Medulla oblongata (tissue), 1 donor: ENCODE measurements at regions not wholly inside any gene's neighbourhood (a gene's known extent, or its start where the extent isn't known, plus 50 kb on each side); places are given as distances from the start of the nearest gene placed in this dataset.
"Not testable (repeated sequence)": the region's sequence is repeated elsewhere in the genome, so short reads cannot be mapped to it uniquely, and the experiment has no call there.

ENCODE experiments used
- DNase-seq: peaks from one replicate; pipeline ENCODE4 v3.0.0-alpha.2; 2015; ENCODE audit errors: extremely low spot score

- DNase-seq = no peak
These were observed 206.0 kb downstream of the MTERF1 start for GRCh38 chr7:91674470-91674869.

DNA sequence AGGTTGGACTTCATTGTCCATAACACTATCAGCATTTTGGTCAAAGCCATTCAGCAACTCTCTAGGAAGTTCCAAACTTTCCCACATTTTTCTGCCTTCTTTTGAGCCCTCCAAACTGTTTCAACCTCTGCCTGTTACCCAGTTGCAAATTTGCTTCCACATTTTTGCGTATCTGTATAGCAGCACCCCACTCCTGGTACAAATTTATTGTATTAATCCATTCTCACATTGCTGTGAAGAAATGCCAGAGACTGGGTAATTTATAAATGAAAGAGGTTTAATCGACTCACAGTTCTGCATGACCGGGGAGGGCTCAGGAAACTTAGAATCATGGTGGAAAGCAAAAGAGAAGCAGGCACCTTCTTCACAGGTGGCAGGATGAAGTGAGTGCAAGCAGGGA lies 198.8 kb downstream of the MTERF1 start:
- no peak for DNase-seq

- no peak for DNase-seq
These were observed 196.7 kb downstream of the MTERF1 start for GRCh38 chr7:91683823-91684222.

DNA sequence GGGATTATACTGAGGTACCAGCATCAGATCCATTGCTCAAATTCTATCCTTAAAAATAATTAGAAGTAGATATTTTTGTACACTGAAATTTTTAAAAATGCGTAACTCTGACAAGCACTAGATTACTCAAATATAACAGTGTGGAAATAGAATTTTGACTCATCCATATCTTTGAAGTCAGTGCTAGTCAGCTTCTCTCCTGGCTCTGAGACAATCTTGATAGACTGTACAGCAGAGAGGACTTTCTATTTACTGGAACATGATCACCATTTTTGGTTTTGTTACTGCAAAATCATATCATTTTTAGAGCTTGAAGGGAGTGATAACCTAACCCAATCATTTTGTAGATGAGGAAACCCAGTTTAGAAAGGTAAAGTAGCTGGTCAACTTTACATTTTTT lies 195.0 kb downstream of the MTERF1 start:
- no peak for DNase-seq

- DNase-seq = no peak
These were observed 189.9 kb downstream of the MTERF1 start for GRCh38 chr7:91690541-91691070.

GRCh38 chr7:91691865-91692264 lies 188.6 kb downstream of the MTERF1 start:
- DNase-seq = no peak

- DNase-seq = peak; percentile 26
These were observed 187.7 kb downstream of the MTERF1 start for GRCh38 chr7:91692800-91693199.

DNA sequence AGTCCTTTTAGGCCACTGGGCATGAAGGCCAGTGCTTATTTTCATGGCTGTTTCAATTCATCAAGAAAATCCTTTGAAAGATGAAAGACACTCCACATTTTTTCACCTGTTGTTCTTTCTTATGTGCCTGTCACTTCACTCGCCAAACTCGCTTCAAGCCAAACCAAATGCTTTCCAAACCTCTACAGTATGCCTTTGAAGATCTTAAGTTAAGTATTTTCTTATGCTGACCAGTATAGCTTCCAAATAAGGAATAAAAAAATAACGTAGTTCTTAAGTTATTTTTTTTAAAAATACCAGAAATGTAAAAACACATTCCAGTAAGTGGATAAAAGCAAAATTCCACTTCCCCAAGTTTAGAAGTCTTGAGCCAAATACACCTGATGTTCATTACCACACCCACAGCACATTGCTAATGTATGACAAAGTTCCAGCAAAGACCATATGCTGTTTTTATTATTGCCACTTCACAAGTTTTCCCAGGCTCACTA lies 186.1 kb downstream of the MTERF1 start:
- DNase-seq = no peak

DNA sequence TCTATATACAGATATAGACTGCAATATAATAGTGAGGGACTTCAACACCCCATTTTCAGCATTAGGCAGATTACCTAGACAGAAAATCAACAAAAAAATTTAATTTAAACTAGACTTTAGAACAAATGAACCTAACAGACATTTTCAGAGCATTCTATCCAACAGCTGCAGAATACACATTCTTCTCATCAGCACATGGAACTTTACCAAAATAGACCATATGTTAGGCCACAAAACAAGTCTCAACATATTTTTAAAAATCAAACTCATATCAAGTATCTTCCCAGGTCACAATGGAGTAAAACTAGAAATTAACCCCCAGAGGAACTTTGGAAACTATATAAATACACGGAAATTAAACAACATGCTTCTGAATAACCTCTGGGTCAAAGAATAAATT lies 169.6 kb downstream of the MTERF1 start:
- DNase-seq = no peak

DNA sequence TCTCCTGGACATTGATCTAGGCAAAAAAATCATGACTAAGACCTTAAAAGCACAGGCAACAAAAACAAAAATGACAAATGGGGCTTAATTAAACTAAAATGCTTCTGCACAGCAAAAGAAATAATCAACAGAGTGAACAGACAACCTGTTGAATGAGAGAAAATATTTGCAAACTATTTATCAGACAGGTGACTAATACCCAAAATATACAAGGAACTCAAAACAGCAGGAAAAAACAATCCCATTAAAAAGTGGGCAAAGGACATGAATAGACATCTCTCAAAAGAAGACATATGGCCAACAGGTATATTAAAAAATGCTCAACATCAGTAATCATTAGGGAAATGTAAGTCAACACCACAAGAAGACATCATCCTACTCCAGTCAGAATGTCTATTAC lies 166.8 kb downstream of the MTERF1 start:
- DNase-seq = no peak

DNA sequence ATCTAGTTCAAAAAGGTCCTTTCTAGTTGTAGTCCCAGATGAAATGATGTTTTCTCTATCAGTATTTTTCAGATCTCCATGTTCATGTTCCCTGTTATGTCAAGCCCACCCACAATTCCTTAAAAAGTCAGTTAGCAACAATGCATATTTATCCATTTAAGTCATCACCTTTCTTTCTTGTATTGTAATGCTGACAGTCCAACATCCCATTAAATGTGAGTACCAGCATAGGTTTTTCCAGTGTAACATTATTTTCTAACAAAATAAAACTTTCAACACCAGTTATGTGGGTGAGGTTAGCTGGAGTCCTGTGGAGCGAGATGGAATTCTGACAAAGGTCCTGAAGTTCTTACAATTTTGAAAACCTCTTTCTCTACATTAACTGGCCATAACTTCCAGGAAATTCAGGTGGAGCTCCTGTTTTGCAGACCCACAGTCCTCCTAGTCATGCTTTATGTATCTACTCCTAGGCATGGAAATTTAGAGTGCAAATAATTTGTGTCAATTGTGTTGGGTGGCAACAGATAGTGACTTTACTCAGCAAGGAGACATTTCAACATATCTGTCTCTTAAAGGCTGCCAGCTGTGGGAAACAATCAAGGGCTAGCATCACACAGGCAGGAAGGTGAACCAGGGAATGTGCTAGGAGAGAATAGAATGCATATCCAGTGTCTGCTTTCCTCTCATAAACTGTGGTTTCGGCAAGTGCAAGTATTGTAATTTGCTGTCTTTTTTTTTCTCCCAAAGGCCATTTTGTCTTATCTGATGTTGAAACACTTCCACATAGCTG lies 162.6 kb downstream of the MTERF1 start:
- DNase-seq = no peak

DNA sequence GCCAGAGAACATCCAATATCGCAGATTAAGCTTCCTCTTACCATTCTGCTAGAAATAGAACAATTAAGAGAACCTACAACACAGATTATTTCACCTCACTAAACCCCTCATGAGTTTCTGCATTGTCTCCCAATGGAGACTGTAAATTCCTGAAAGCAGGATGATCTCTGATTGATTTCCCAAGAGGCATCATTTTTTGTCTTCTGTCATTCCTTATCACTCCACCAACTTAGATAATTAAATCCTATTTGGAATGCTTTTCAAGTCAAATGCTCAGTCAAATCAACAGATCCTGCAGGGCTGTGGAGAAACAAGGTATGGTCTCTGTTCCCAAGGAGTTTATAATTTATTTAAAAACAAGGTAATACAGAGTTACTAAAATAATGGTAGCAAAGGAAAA lies 161.5 kb downstream of the MTERF1 start:
- DNase-seq = no peak

DNA sequence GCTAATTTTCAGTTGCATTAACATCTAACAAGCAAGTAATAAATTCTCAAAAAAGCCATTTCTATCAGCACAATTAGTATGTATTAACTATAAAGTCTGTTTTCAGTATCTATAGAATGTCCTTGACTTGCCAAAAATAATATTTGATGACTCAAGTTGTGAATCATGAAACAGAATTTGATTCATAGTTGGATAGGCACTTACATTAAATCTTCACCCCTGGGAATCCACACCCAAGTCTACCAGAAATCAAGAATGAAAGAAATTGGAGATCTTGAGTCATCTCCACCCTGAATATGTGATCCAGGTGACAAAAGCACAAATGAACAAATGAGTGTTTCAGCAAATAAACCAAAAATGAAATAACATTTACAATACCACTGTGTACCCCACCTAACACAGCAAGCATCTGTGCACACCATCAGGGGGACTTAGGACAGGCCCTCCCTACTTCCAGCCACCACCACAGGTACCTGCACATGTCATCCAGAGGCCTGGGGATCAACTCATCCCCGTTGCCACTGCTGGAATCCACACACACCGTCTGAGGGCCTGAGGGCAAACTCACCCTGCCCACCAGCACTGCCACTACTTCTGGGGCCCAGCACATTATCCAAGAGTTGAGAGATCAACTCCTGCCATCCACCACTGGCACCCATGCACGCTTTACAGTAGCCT lies 160.1 kb downstream of the MTERF1 start:
- DNase-seq = no peak

- DNase-seq = no peak
These were observed 157.7 kb downstream of the MTERF1 start for GRCh38 chr7:91722831-91723230.

DNA sequence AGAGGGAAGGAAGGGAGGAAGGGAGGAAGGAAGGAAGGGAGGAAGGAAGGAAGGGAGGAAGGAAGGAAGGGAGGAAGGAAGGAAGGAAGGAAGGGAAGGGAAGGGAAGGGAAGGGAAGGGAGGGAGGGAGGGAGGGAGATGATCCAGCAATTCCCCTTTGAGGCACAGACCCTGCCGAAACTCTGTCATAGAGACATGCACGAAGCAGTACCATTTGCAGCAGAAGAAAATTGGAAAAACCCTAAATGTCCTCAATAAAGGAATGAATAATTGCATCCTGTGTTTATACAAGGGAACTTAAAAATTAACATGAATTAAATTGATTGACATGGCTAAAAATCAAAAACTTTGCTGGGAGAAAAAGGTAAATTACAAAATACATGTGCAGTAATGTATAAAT lies 151.5 kb downstream of the MTERF1 start:
- not testable (repeated sequence) for DNase-seq

- DNase-seq = no peak
These were observed 148.5 kb downstream of the MTERF1 start for GRCh38 chr7:91731976-91732375.

DNA sequence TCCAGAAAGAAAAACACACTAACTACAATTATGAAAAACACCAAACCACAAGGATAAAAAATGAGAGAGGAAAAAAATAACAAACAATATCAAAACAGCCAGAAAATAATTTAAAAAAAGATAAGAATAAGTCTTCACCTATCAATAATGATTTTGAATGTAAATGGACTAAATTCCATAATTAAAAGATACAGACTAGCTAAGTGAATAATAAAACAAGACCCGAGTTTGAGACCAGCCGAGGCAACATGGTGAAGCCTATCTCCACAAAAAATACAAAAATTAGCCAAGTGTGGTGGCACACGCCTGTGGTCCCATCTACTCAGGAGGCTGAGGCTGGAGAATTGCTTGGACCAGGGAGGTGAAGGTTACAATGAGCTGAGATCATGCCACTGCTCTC lies 131.1 kb downstream of the MTERF1 start:
- DNase-seq = no peak

- no peak for DNase-seq
These were observed 130.4 kb downstream of the MTERF1 start for GRCh38 chr7:91750091-91750490.

DNA sequence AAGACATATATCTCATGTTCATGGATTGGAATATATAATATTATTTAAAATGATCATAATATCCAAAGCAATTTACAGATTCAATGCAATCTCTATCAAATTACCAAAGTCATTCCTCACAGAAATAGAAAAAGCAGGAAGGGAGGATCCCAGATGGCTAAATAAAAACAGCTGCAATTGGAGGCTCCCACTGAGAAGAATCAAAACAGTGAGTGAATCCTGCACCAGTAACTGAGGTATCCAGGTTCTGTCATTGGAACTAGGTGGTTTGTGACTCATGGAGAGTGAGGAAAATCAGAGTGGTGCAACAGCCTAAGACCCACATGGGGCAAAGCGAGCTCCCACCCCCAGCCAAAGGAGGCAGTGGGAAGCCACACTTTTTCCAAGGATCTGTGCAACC lies 128.4 kb downstream of the MTERF1 start:
- DNase-seq = no peak

DNA sequence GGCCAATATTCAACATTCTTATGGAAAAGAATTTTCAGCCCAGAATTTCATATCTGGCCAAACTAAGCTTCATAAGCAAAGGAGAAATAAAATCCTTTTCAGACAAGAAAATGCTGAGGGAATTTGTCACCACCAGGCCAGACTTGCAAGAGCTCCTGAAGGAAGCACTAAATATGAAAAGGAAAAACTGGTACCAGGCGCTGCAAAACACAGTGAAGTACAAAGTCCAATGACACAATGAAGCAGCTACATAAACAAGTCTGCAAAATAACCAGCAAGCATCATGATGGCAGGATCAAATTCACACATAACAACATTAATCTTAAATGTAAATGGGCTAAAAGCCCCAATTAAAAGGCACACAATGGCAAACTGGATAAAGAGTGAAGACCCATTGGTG lies 126.2 kb downstream of the MTERF1 start:
- DNase-seq = not testable (repeated sequence)

GRCh38 chr7:91755121-91755520 lies 125.4 kb downstream of the MTERF1 start:
- DNase-seq = not testable (repeated sequence)

- DNase-seq = no peak
These were observed 121.2 kb downstream of the MTERF1 start for GRCh38 chr7:91759205-91759863.
